ENCODE measurements at regions not wholly inside any gene's neighbourhood (a gene's known extent, or its start where the extent isn't known, plus 50 kb on each side); places are given as distances from the start of the nearest gene placed in this dataset.

- no peak overlapping the region for H3K27ac ChIP-seq (ENCODE audit: low read depth, low read length)
These were observed 79.1 kb upstream of the EGLN3 start for GRCh38 chr14:34029921-34030334.

GRCh38 chr14:34027990-34028495, 77.2 kb upstream of the EGLN3 start:
- Histone ChIP-seq H3K9ac (ENCODE audit: low read length) (no peak overlapping the region), H3K4me3 (ENCODE audit: low read depth in 1 of 2, low read length in 2 of 2) (no peak overlapping the region), H3K27ac (ENCODE audit: low read depth, low read length) (no peak overlapping the region), H3K9me3 (ENCODE audit: low read length) (no peaks in the 10 kb centered on the region), H3K27me3 (ENCODE audit: control insufficient read depth in 1 of 2, insufficient read depth in 2 of 2, low read length in 2 of 2) (no peaks in the 10 kb centered on the region), H3K36me3 (ENCODE audit: insufficient read depth, low read length) (no peaks in the 10 kb centered on the region), H3K4me1 (ENCODE audit: insufficient read depth, low read length) (peaks cover 10% of the 10 kb centered on the region)

More at GRCh38 chr14:34029921-34030334, 79.1 kb upstream of the EGLN3 start:
- peaks cover 10% of the 10 kb centered on the region for H3K4me1 ChIP-seq (ENCODE audit: insufficient read depth, low read length)
- H3K9ac ChIP-seq (ENCODE audit: low read length): no peak overlapping the region
- no peak overlapping the region for H3K4me3 ChIP-seq (ENCODE audit: low read depth in 1 of 2, low read length in 2 of 2)
- no peaks in the 10 kb centered on the region for H3K36me3 ChIP-seq (ENCODE audit: insufficient read depth, low read length)
- H3K27me3 ChIP-seq (ENCODE audit: control insufficient read depth in 1 of 2, insufficient read depth in 2 of 2, low read length in 2 of 2): no peaks in the 10 kb centered on the region
- no peaks in the 10 kb centered on the region for H3K9me3 ChIP-seq (ENCODE audit: low read length)

GRCh38 chr14:34027130-34027989, 76.5 kb upstream of the EGLN3 start:
- H3K36me3 ChIP-seq (ENCODE audit: insufficient read depth, low read length): no peaks in the 10 kb centered on the region
- no peaks in the 10 kb centered on the region for H3K9me3 ChIP-seq (ENCODE audit: low read length)
- H3K27me3 ChIP-seq (ENCODE audit: control insufficient read depth in 1 of 2, insufficient read depth in 2 of 2, low read length in 2 of 2): no peaks in the 10 kb centered on the region
- H3K4me1 ChIP-seq (ENCODE audit: insufficient read depth, low read length): peaks cover 10% of the 10 kb centered on the region
- no peak overlapping the region for H3K27ac ChIP-seq (ENCODE audit: low read depth, low read length)
- H3K9ac ChIP-seq (ENCODE audit: low read length): no peak overlapping the region
- no peak overlapping the region for H3K4me3 ChIP-seq (ENCODE audit: low read depth in 1 of 2, low read length in 2 of 2)

- Histone ChIP-seq H3K9me3 (ENCODE audit: low read length) (no peaks in the 10 kb centered on the region), H3K27me3 (ENCODE audit: control insufficient read depth in 1 of 2, insufficient read depth in 2 of 2, low read length in 2 of 2) (no peaks in the 10 kb centered on the region), H3K27ac (ENCODE audit: low read depth, low read length) (no peak overlapping the region), H3K4me3 (ENCODE audit: low read depth in 1 of 2, low read length in 2 of 2) (no peak overlapping the region), H3K9ac (ENCODE audit: low read length) (no peak overlapping the region), H3K4me1 (ENCODE audit: insufficient read depth, low read length) (peaks cover 5% of the 10 kb centered on the region), H3K36me3 (ENCODE audit: insufficient read depth, low read length) (no peaks in the 10 kb centered on the region)
These were observed 74.6 kb upstream of the EGLN3 start for GRCh38 chr14:34025325-34026017.

GRCh38 chr14:34024768-34025144, 73.9 kb upstream of the EGLN3 start:
- no peaks in the 10 kb centered on the region for H3K9me3 ChIP-seq (ENCODE audit: low read length)
- H3K27me3 ChIP-seq (ENCODE audit: control insufficient read depth in 1 of 2, insufficient read depth in 2 of 2, low read length in 2 of 2): no peaks in the 10 kb centered on the region
- H3K27ac ChIP-seq (ENCODE audit: low read depth, low read length): no peak overlapping the region
- H3K9ac ChIP-seq (ENCODE audit: low read length): no peak overlapping the region
- H3K36me3 ChIP-seq (ENCODE audit: insufficient read depth, low read length): no peaks in the 10 kb centered on the region
- H3K4me3 ChIP-seq (ENCODE audit: low read depth in 1 of 2, low read length in 2 of 2): no peak overlapping the region
- H3K4me1 ChIP-seq (ENCODE audit: insufficient read depth, low read length): peaks cover 5% of the 10 kb centered on the region

- H3K27ac ChIP-seq (ENCODE audit: low read depth, low read length): no peak overlapping the region
- no peaks in the 10 kb centered on the region for H3K27me3 ChIP-seq (ENCODE audit: control insufficient read depth in 1 of 2, insufficient read depth in 2 of 2, low read length in 2 of 2)
- H3K4me3 ChIP-seq (ENCODE audit: low read depth in 1 of 2, low read length in 2 of 2): no peak overlapping the region
- no peak overlapping the region for H3K9ac ChIP-seq (ENCODE audit: low read length)
- H3K36me3 ChIP-seq (ENCODE audit: insufficient read depth, low read length): no peaks in the 10 kb centered on the region
- H3K9me3 ChIP-seq (ENCODE audit: low read length): no peaks in the 10 kb centered on the region
- H3K4me1 ChIP-seq (ENCODE audit: insufficient read depth, low read length): peaks cover 5% of the 10 kb centered on the region
These were observed 73.2 kb upstream of the EGLN3 start for GRCh38 chr14:34023824-34024767.

GRCh38 chr14:34021096-34021495, 70.2 kb upstream of the EGLN3 start:
- Histone ChIP-seq H3K27me3 (ENCODE audit: control insufficient read depth in 1 of 2, insufficient read depth in 2 of 2, low read length in 2 of 2) (no peaks in the 10 kb centered on the region), H3K27ac (ENCODE audit: low read depth, low read length) (no peak overlapping the region)

GRCh38 chr14:34020014-34020413, 69.1 kb upstream of the EGLN3 start:
- Histone ChIP-seq H3K27me3 (ENCODE audit: control insufficient read depth in 1 of 2, insufficient read depth in 2 of 2, low read length in 2 of 2) (no peaks in the 10 kb centered on the region), H3K4me1 (ENCODE audit: insufficient read depth, low read length) (no peaks in the 10 kb centered on the region), H3K27ac (ENCODE audit: low read depth, low read length) (no peak overlapping the region), H3K9ac (ENCODE audit: low read length) (no peak overlapping the region), H3K9me3 (ENCODE audit: low read length) (no peaks in the 10 kb centered on the region), H3K36me3 (ENCODE audit: insufficient read depth, low read length) (no peaks in the 10 kb centered on the region), H3K4me3 (ENCODE audit: low read depth in 1 of 2, low read length in 2 of 2) (no peak overlapping the region)

More at GRCh38 chr14:34021096-34021495, 70.2 kb upstream of the EGLN3 start:
- no peaks in the 10 kb centered on the region for H3K4me1 ChIP-seq (ENCODE audit: insufficient read depth, low read length)
- H3K36me3 ChIP-seq (ENCODE audit: insufficient read depth, low read length): no peaks in the 10 kb centered on the region
- H3K4me3 ChIP-seq (ENCODE audit: low read depth in 1 of 2, low read length in 2 of 2): no peak overlapping the region
- no peaks in the 10 kb centered on the region for H3K9me3 ChIP-seq (ENCODE audit: low read length)
- H3K9ac ChIP-seq (ENCODE audit: low read length): no peak overlapping the region

GRCh38 chr14:34018564-34019244, 67.8 kb upstream of the EGLN3 start:
- peak overlapping the region in 1 of 2 donors; percentile 32 for H3K4me3 ChIP-seq (ENCODE audit: low read depth in 1 of 2, low read length in 2 of 2)
- H3K9me3 ChIP-seq (ENCODE audit: low read length): no peaks in the 10 kb centered on the region
- H3K36me3 ChIP-seq (ENCODE audit: insufficient read depth, low read length): no peaks in the 10 kb centered on the region
- no peak overlapping the region for H3K27ac ChIP-seq (ENCODE audit: low read depth, low read length)
- H3K9ac ChIP-seq (ENCODE audit: low read length): no peak overlapping the region
- H3K27me3 ChIP-seq (ENCODE audit: control insufficient read depth in 1 of 2, insufficient read depth in 2 of 2, low read length in 2 of 2): no peaks in the 10 kb centered on the region
- no peaks in the 10 kb centered on the region for H3K4me1 ChIP-seq (ENCODE audit: insufficient read depth, low read length)

- H3K4me1 ChIP-seq (ENCODE audit: insufficient read depth, low read length): no peaks in the 10 kb centered on the region
- no peaks in the 10 kb centered on the region for H3K27me3 ChIP-seq (ENCODE audit: control insufficient read depth in 1 of 2, insufficient read depth in 2 of 2, low read length in 2 of 2)
- no peaks in the 10 kb centered on the region for H3K36me3 ChIP-seq (ENCODE audit: insufficient read depth, low read length)
- peak overlapping the region in 1 of 2 donors; percentile 32 for H3K4me3 ChIP-seq (ENCODE audit: low read depth in 1 of 2, low read length in 2 of 2)
- H3K9ac ChIP-seq (ENCODE audit: low read length): no peak overlapping the region
- H3K27ac ChIP-seq (ENCODE audit: low read depth, low read length): no peak overlapping the region
- H3K9me3 ChIP-seq (ENCODE audit: low read length): no peaks in the 10 kb centered on the region
These were observed 67.3 kb upstream of the EGLN3 start for GRCh38 chr14:34018125-34018524.

Data from muscle layer of colon (tissue), 2 donors.